GM19193 (cell line): ENCODE measurements at regions not wholly inside any gene's neighbourhood (a gene's known extent, or its start where the extent isn't known, plus 50 kb on each side); places are given as distances from the start of the nearest gene placed in this dataset.

Experiments
- POLR2A ChIP-seq: IDR thresholded peaks from 4 replicates; pipeline ENCODE4 v1.6.1; 2011; ENCODE audit not compliant: insufficient read depth, insufficient read length; ENCODE audit errors: extremely low read depth

DNA sequence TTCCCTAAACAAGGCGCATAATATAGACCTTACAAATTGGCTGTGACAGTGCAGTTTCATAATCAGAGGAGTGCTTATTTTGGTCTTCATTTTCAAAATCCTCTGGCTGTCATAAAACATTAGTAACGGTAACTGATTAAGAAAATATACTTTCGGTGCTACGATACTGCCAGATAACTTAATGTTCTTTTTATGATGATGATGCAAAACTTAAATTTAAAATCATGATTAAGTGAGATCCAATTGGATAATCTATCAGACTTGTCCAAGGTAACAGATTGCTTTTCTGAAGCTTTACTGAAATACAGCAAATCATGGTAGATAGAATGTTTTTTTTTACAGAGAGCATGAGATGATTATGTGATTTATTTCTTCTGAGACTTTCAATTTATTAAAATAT lies 364.2 kb upstream of the CNTN3 start:
- TF ChIP-seq POLR2A, result no peak

GRCh38 chr3:74988095-74988494 lies 373.6 kb upstream of the CNTN3 start:
- TF ChIP-seq POLR2A, result no peak

GRCh38 chr3:74992898-74993297 lies 378.4 kb upstream of the CNTN3 start:
- no peak for TF ChIP-seq POLR2A

DNA sequence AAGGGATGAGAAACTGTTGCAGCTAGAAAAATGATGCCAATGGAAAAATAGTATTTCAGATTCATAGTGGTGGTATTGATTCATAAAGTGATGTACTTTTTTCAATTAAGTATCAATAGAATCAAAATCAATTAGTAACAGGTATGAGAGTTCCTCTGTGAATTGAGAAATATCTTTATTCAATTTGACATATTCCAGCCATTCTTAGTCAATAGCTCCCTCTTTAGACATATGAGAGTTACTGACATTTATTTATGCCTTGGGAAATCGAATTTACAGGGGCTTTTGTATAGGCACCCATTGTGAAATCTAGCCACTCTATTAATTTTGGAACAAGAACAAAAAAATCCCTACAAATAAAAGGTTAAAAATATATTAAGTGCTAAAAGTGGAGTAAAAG lies 386.9 kb upstream of the CNTN3 start:
- TF ChIP-seq POLR2A, result no peak

GRCh38 chr3:75012791-75013331 lies 398.4 kb upstream of the CNTN3 start:
- no peak for TF ChIP-seq POLR2A

DNA sequence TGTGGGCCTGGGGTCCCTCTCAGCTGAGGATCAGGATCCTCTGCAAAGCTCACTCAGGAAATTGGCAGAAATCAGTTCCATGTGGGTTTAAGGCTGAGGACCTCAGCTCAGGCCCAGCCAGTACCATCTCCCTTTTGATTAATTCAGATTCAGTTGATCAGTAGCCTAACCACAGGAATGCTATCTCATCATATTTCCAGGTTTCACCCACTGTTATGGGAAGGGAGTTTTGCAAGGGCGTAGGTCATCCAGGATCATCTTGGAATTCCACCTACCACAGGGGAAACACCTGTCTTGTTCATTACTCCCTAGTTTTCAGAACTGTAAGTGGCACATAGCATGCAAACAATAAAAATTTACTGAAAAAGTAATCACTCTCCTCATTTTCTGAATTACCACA lies 399.5 kb upstream of the CNTN3 start:
- TF ChIP-seq POLR2A, result no peak

DNA sequence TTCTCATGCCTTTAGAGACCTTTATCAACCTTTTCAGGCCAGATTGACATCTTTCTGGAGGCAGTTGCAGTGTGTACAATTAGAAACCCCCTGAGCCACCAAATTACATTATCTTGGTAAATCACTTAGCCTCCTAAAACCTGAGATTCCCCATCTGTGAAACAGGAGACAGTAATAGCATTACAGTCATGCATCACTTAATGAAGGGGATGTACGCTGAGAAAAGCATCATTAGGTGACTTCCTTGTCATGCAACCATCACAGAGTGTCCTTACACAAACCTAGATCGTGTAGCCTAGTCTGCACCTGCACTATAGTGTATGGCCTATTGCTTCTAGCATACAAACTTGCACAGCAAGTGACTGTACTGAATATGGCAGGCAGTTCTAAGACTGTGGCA lies 400.8 kb upstream of the CNTN3 start:
- no peak for TF ChIP-seq POLR2A

GRCh38 chr3:75035146-75035545 lies 420.7 kb upstream of the CNTN3 start:
- TF ChIP-seq POLR2A, result no peak

DNA sequence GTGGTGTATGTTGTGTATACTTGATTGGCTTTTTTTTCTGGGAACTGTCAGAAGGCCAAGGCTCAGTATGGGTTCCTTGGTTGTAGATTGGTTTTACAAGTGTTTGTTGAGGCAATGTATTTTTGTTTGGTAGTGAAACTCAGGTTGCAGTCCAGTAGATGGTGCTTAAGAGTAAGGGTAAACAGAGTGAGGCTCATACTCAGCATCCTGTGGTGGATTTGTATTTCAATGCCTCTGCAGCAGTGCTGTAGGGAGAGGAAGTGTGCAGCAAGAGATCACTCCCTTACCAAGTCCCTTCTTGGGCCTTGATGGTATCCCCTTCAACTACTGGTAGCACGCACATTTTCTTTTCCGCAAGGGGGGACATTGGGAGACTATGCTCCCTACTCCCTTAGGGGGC lies 428.5 kb upstream of the CNTN3 start:
- no peak for TF ChIP-seq POLR2A

- TF ChIP-seq POLR2A, result no peak
Observed at GRCh38 chr3:75048650-75049049, 434.2 kb upstream of the CNTN3 start.

DNA sequence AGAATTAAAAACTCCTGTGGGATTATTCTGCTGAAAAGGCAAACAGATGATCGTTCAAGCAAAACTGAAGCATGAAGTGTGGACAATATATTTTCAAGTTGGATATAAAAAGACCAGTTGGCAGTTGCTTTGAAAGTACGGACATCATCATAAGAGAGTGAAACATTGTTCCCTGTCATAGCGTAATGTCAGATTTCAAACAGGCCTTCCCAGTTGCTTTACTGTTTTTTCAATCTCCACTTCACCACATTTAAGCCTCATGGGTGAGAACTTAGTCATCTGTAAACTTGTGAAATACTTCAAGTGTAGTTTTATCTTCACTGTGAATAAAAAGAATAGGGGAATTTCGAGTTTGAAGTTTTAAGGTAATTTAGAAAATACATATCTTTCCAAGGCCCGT lies 435.1 kb upstream of the CNTN3 start:
- TF ChIP-seq POLR2A, result no peak

DNA sequence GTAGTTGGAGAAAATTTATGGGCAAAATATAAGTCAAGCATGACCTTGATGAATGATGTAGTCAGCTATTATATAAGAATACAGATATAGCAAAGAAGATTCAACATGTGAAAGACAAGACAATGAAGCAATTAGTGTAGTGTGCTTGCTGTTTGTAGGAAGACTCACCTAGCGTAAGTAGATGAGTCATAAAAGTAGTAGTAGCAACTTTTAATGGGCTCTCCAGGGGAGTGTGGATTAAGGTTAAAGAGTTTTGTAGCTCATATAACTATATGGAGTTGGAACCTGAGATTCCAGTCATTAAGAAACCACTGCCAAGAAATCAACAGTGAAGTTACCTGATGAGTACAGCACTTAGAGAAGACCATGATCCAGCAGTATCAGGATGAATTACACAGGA lies 444.7 kb upstream of the CNTN3 start:
- TF ChIP-seq POLR2A, result no peak

- TF ChIP-seq POLR2A, result no peak
Observed at GRCh38 chr3:75061806-75062205, 447.3 kb upstream of the CNTN3 start.

- TF ChIP-seq POLR2A, result no peak
Observed at GRCh38 chr3:75075158-75075557, 460.7 kb upstream of the CNTN3 start.

DNA sequence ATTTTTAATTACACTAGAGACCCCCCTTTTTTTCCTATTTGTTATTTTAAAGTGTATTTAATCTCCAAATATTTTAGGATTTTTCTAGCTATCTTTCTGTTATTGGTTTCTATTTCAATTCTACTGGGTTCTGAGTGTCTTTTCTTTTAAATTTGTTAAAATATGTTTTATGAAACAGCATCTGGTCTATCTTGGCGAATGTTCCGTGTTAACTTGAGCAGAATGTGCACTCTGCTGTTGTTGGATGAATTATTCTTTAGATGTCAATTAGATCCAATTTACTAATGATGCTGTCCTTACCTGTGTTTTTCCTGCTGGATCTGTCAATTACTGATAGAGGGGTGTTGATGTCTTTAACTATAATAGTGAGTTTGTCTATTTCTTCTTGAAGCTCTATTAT lies 462.0 kb upstream of the CNTN3 start:
- TF ChIP-seq POLR2A, result no peak

DNA sequence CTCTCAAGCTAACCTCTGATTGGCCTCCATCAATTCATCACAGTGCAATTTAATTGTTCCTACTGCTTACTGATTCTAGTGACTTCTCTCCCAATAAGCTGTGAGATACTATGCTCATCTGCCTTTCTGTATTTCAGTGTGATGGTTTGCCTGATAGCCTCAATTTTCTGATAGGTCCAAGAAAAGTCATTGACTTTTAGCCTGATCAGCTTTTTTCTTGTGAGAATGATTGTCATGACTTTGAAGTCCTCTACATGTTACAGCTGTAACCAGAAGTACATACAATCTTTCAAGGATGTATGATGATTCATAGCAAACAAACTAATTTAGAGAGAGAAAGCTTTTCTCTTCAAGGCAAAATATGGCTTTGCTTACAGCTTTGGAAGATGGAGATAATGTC lies 463.8 kb upstream of the CNTN3 start:
- no peak for TF ChIP-seq POLR2A

GRCh38 chr3:75082845-75083244 lies 468.4 kb upstream of the CNTN3 start:
- no peak for TF ChIP-seq POLR2A
